Prostate gland (tissue), 2 donors: ENCODE measurements at regions not wholly inside any gene's neighbourhood (a gene's known extent, or its start where the extent isn't known, plus 50 kb on each side); places are given as distances from the start of the nearest gene placed in this dataset.

Source experiments
- POLR2AphosphoS5 ChIP-seq: sonication (generic); formaldehyde crosslinking; IDR thresholded peaks from one replicate; pipeline ENCODE4 v1.6.1; 2017; ENCODE audit warnings: antibody characterized with exemption
- TF ChIP-seq, protein P1 (sequence below), 4 experiments: fragments of 200-600 bp in 2 of 4; fragments of 450-650 bp in 2 of 4; sonication (generic) in 2 of 4; IDR thresholded peaks; 1 replicate in 3 of 4; 2 replicates in 1 of 4; pipeline ENCODE4 v1.5.1; 2016 to 2019; ENCODE audit warnings: antibody characterized with exemption in 4 of 4, mild to moderate bottlenecking in 2 of 4, moderate library complexity in 2 of 4

DNA sequence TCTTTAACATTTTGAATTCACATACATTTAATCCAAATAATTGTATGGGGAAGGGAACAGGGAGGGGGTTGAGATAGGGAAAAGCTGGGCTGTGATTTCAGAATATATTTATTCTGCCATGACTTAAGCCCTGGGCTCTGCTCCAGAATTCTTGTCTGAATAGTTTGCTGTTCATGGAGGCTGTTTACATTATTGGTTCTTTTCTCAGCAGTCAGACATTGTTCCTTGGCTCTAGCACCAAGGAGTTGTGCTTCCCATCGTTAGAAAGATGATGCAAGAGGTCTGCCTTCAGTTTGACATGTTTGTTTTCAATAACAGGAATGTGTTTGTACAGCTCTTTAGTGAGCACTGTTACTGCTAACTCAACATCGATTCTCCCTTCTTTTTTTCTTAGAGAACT, 198.8 kb upstream of the CDYL start:
- TF ChIP-seq, protein P1, sequence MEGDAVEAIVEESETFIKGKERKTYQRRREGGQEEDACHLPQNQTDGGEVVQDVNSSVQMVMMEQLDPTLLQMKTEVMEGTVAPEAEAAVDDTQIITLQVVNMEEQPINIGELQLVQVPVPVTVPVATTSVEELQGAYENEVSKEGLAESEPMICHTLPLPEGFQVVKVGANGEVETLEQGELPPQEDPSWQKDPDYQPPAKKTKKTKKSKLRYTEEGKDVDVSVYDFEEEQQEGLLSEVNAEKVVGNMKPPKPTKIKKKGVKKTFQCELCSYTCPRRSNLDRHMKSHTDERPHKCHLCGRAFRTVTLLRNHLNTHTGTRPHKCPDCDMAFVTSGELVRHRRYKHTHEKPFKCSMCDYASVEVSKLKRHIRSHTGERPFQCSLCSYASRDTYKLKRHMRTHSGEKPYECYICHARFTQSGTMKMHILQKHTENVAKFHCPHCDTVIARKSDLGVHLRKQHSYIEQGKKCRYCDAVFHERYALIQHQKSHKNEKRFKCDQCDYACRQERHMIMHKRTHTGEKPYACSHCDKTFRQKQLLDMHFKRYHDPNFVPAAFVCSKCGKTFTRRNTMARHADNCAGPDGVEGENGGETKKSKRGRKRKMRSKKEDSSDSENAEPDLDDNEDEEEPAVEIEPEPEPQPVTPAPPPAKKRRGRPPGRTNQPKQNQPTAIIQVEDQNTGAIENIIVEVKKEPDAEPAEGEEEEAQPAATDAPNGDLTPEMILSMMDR (IDR thresholded peaks at IDR 0.05), result no peak
- TF ChIP-seq POLR2AphosphoS5, result peak; percentile 88
